Panc1 (cell line): ENCODE measurements at regions not wholly inside any gene's neighbourhood (a gene's known extent, or its start where the extent isn't known, plus 50 kb on each side); places are given as distances from the start of the nearest gene placed in this dataset.

ENCODE experiments used
- POLR2AphosphoS5 ChIP-seq: IDR thresholded peaks from 2 replicates; pipeline ENCODE4 v1.6.1; 2012; ENCODE audit warnings: mild to moderate bottlenecking, low read depth, low read length, moderate library complexity
- TF ChIP-seq, protein P1 (sequence below): fragments of 450-650 bp; IDR thresholded peaks from 2 replicates; pipeline ENCODE4 v1.5.1; 2017; ENCODE audit warnings: mild to moderate bottlenecking

DNA sequence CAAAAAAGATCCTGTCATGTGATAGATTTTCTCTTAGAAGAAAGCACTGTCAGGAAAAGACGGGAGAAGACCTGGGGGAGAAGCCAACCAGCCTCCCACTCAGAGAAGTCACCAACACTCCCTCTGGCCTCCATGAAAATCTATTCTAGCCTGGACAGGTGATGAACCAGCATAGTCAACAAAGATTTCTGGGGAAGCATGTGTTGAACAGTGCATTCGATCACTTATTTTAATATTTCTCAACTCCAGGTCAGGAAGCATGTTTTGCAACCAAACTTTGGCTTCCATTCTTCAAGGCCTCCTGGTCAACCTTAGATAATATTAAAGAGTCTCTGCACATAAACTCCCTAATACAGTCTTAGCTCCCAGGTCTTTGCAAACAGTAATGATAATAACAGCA is 74.7 kb upstream of the ERCC4 start:
- TF ChIP-seq, protein P1, sequence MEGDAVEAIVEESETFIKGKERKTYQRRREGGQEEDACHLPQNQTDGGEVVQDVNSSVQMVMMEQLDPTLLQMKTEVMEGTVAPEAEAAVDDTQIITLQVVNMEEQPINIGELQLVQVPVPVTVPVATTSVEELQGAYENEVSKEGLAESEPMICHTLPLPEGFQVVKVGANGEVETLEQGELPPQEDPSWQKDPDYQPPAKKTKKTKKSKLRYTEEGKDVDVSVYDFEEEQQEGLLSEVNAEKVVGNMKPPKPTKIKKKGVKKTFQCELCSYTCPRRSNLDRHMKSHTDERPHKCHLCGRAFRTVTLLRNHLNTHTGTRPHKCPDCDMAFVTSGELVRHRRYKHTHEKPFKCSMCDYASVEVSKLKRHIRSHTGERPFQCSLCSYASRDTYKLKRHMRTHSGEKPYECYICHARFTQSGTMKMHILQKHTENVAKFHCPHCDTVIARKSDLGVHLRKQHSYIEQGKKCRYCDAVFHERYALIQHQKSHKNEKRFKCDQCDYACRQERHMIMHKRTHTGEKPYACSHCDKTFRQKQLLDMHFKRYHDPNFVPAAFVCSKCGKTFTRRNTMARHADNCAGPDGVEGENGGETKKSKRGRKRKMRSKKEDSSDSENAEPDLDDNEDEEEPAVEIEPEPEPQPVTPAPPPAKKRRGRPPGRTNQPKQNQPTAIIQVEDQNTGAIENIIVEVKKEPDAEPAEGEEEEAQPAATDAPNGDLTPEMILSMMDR, result no peak
- no peak for TF ChIP-seq POLR2AphosphoS5
